ENCODE measurements at regions not wholly inside any gene's neighbourhood (a gene's known extent, or its start where the extent isn't known, plus 50 kb on each side); places are given as distances from the start of the nearest gene placed in this dataset.
"Not testable (repeated sequence)": the region's sequence is repeated elsewhere in the genome, so short reads cannot be mapped to it uniquely, and the experiment has no call there.

- TF ChIP-seq CREB5 (CRISPR knock-in tag; IDR thresholded peaks at IDR 0.05; ENCODE audit: low read depth); ZFP3 (CRISPR knock-in tag; IDR thresholded peaks at IDR 0.05); CSRNP3 (CRISPR knock-in tag; IDR thresholded peaks at IDR 0.05); GLIS3 (CRISPR knock-in tag; IDR thresholded peaks at IDR 0.05); ISL1 (CRISPR knock-in tag; IDR thresholded peaks at IDR 0.05); PPARA (CRISPR knock-in tag; IDR thresholded peaks at IDR 0.05; ENCODE audit: borderline replicate concordance); ZNF70 (CRISPR knock-in tag; IDR thresholded peaks at IDR 0.05); TCF4 (CRISPR knock-in tag; IDR thresholded peaks at IDR 0.05; ENCODE audit: borderline replicate concordance): not testable (repeated sequence)
These were observed 465.7 kb downstream of the CNTNAP3B start for GRCh38 chr9:41663497-41664036.

Measured in SK-N-SH treated with all-trans-retinoic acid at 6 μM for 48 hours (cell line).